ENCODE measurements at regions not wholly inside any gene's neighbourhood (a gene's known extent, or its start where the extent isn't known, plus 50 kb on each side); places are given as distances from the start of the nearest gene placed in this dataset.

- Histone ChIP-seq H3K4me3 (no peak overlapping the region), H3K36me3 (replicated peaks; ENCODE audit: insufficient read depth, low read depth) (no peaks in the 10 kb centered on the region), H3K27me3 (no peaks in the 10 kb centered on the region), H3K27ac (no peak overlapping the region), H4K20me1 (ENCODE audit: insufficient read depth, poor library complexity, severe bottlenecking) (no peaks in the 10 kb centered on the region), H3K9me2 (replicated peaks; ENCODE audit: insufficient read depth) (no peaks in the 10 kb centered on the region), H2AFZ (no peak overlapping the region), H3K79me2 (no peaks in the 10 kb centered on the region), H3K4me2 (no peak overlapping the region), H3K9me3 (ENCODE audit: low read depth) (no peaks in the 10 kb centered on the region), H3K4me1 (ENCODE audit: insufficient read depth) (peaks cover 8% of the 10 kb centered on the region)
- TF ChIP-seq EZH2 (IDR thresholded peaks at IDR 0.05; ENCODE audit: borderline replicate concordance) = no peak
- TF ChIP-seq EZH2phosphoT487 (IDR thresholded peaks at IDR 0.05; ENCODE audit: low read depth, severe bottlenecking, unreplicated experiment) = no peak
- no peak for TF ChIP-seq CTCF (IDR thresholded peaks at IDR 0.05; ENCODE audit: poor library complexity)
- no peak for DNase-seq (ENCODE audit: low spot score)
- WGBS (ENCODE audit: low lambda C conversion rate, missing lambda C conversion rate) = 79% methylated on average over 11 of the region's 11 CpGs
These were observed 123.7 kb upstream of the EXOC2 start for GRCh38 chr6:816510-817084.

- H4K20me1 ChIP-seq (ENCODE audit: insufficient read depth, poor library complexity, severe bottlenecking) = no peaks in the 10 kb centered on the region
- DNase-seq (ENCODE audit: low spot score) = no peak
- H2AFZ ChIP-seq = no peak overlapping the region
- TF ChIP-seq CTCF (IDR thresholded peaks at IDR 0.05; ENCODE audit: poor library complexity) (no peak), EZH2phosphoT487 (IDR thresholded peaks at IDR 0.05; ENCODE audit: low read depth, severe bottlenecking, unreplicated experiment) (no peak), EZH2 (IDR thresholded peaks at IDR 0.05; ENCODE audit: borderline replicate concordance) (no peak)
- no peak overlapping the region for H3K4me3 ChIP-seq
- no peak overlapping the region for H3K27ac ChIP-seq
- H3K4me2 ChIP-seq = no peak overlapping the region
- H3K36me3 ChIP-seq (replicated peaks; ENCODE audit: insufficient read depth, low read depth) = no peaks in the 10 kb centered on the region
- H3K27me3 ChIP-seq = no peaks in the 10 kb centered on the region
- no peaks in the 10 kb centered on the region for H3K9me3 ChIP-seq (ENCODE audit: low read depth)
- WGBS (ENCODE audit: low lambda C conversion rate, missing lambda C conversion rate) = 85% methylated on average over 3 of the region's 3 CpGs
- no peaks in the 10 kb centered on the region for H3K79me2 ChIP-seq
- H3K9me2 ChIP-seq (replicated peaks; ENCODE audit: insufficient read depth) = no peaks in the 10 kb centered on the region
- peaks cover 8% of the 10 kb centered on the region for H3K4me1 ChIP-seq (ENCODE audit: insufficient read depth)
These were observed 122.4 kb upstream of the EXOC2 start for GRCh38 chr6:815348-815738.

GRCh38 chr6:814378-815347 lies 121.7 kb upstream of the EXOC2 start:
- Histone ChIP-seq H3K4me2 (no peak overlapping the region), H3K4me3 (no peak overlapping the region), H3K79me2 (no peaks in the 10 kb centered on the region), H3K27me3 (no peaks in the 10 kb centered on the region), H3K9me2 (replicated peaks; ENCODE audit: insufficient read depth) (no peaks in the 10 kb centered on the region), H4K20me1 (ENCODE audit: insufficient read depth, poor library complexity, severe bottlenecking) (no peaks in the 10 kb centered on the region), H3K4me1 (ENCODE audit: insufficient read depth) (peaks cover 8% of the 10 kb centered on the region), H3K36me3 (replicated peaks; ENCODE audit: insufficient read depth, low read depth) (no peaks in the 10 kb centered on the region), H3K27ac (no peak overlapping the region), H2AFZ (no peak overlapping the region), H3K9me3 (ENCODE audit: low read depth) (no peaks in the 10 kb centered on the region)
- no peak for TF ChIP-seq EZH2phosphoT487 (IDR thresholded peaks at IDR 0.05; ENCODE audit: low read depth, severe bottlenecking, unreplicated experiment)
- no peak for TF ChIP-seq CTCF (IDR thresholded peaks at IDR 0.05; ENCODE audit: poor library complexity)
- TF ChIP-seq EZH2 (IDR thresholded peaks at IDR 0.05; ENCODE audit: borderline replicate concordance) = no peak
- 86% methylated on average over 14 of the region's 14 CpGs for WGBS (ENCODE audit: low lambda C conversion rate, missing lambda C conversion rate)
- no peak for DNase-seq (ENCODE audit: low spot score)

Measured in hepatocyte (in vitro differentiated cells).